Liver (tissue), 3 donors: ENCODE measurements at regions not wholly inside any gene's neighbourhood (a gene's known extent, or its start where the extent isn't known, plus 50 kb on each side); places are given as distances from the start of the nearest gene placed in this dataset.

ENCODE experiments used
- EGR1 ChIP-seq, 2 donors: IDR thresholded peaks; 2 replicates each; pipeline ENCODE4 v1.6.1; 2016 to 2018; ENCODE audit warnings: antibody characterized with exemption in 2 of 2, low read depth in 2 of 2
- FOXA1 ChIP-seq: IDR thresholded peaks from 2 replicates; pipeline ENCODE4 v1.6.1; 2016; ENCODE audit warnings: antibody characterized with exemption
- GABPA ChIP-seq, 2 donors: IDR thresholded peaks in 1 of 2; conservative IDR thresholded peaks in 1 of 2; 2 replicates each; pipeline ENCODE4 v1.6.1; 2016; ENCODE audit warnings: antibody characterized with exemption in 2 of 2, mild to moderate bottlenecking in 1 of 2, moderate library complexity in 1 of 2
- HNF4G ChIP-seq: IDR thresholded peaks from 2 replicates; pipeline ENCODE4 v1.6.1; 2016; ENCODE audit warnings: antibody characterized with exemption
- JUND ChIP-seq, 2 donors: IDR thresholded peaks; 2 replicates each; pipeline ENCODE4 v1.6.1; 2016; ENCODE audit warnings: antibody characterized with exemption in 2 of 2
- RAD21 ChIP-seq, 2 donors: IDR thresholded peaks; 2 replicates each; pipeline ENCODE4 v1.6.1; 2016; ENCODE audit warnings: antibody characterized with exemption in 2 of 2, mild to moderate bottlenecking in 2 of 2
- RXRA ChIP-seq, 2 donors: IDR thresholded peaks; 2 replicates each; pipeline ENCODE4 v1.6.1; 2017 to 2018; ENCODE audit warnings: antibody characterized with exemption in 2 of 2, mild to moderate bottlenecking in 1 of 2
- TAF1 ChIP-seq: conservative IDR thresholded peaks from 2 replicates; pipeline ENCODE4 v1.6.1; 2016; ENCODE audit warnings: antibody characterized with exemption, mild to moderate bottlenecking
- YY1 ChIP-seq: IDR thresholded peaks from 2 replicates; pipeline ENCODE4 v1.6.1; 2016; ENCODE audit warnings: antibody characterized with exemption, mild to moderate bottlenecking
- TF ChIP-seq, protein P1 (sequence below): fragments of 150-350 bp; IDR thresholded peaks from 2 replicates; pipeline ENCODE4 v1.5.1; 2017; ENCODE audit warnings: improper control_type of control experiment, low read depth, low read length; ENCODE audit not compliant: missing input control
- TF ChIP-seq, protein P2 (sequence below): IDR thresholded peaks from 2 replicates; pipeline ENCODE4 v1.6.1; 2016; ENCODE audit warnings: antibody characterized with exemption
- TF ChIP-seq, protein P3 (sequence below): IDR thresholded peaks from 2 replicates; pipeline ENCODE4 v1.6.1; 2016; ENCODE audit warnings: antibody characterized with exemption
- TF ChIP-seq, protein P4 (sequence below): IDR thresholded peaks from 2 replicates; pipeline ENCODE4 v1.6.1; 2016; ENCODE audit warnings: antibody characterized with exemption, mild to moderate bottlenecking
- donor health status: healthy.
- donor health status: healthy.

DNA sequence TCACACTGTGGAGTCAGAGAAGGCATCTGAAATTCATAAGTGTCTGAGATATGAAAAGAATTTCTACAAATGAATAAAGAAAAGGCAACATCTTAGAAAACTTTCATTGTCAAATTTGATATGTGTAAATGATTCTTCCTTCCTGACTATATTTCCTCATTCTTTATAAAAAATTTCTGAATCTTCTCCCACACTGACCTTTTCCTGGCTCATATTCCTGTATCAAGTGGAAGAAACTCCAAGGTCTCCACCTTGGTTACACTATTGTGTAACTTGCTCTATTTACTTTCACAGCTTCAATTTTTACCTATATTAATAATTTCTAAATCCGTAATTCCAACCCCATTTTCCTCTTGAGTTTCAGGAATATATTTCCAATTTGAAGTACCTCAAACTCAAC is 93.5 kb upstream of the FBXL7 start:
- no peak for TF ChIP-seq RXRA (IDR thresholded peaks at IDR 0.05)
- TF ChIP-seq, protein P1, sequence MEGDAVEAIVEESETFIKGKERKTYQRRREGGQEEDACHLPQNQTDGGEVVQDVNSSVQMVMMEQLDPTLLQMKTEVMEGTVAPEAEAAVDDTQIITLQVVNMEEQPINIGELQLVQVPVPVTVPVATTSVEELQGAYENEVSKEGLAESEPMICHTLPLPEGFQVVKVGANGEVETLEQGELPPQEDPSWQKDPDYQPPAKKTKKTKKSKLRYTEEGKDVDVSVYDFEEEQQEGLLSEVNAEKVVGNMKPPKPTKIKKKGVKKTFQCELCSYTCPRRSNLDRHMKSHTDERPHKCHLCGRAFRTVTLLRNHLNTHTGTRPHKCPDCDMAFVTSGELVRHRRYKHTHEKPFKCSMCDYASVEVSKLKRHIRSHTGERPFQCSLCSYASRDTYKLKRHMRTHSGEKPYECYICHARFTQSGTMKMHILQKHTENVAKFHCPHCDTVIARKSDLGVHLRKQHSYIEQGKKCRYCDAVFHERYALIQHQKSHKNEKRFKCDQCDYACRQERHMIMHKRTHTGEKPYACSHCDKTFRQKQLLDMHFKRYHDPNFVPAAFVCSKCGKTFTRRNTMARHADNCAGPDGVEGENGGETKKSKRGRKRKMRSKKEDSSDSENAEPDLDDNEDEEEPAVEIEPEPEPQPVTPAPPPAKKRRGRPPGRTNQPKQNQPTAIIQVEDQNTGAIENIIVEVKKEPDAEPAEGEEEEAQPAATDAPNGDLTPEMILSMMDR = no peak
- TF ChIP-seq TAF1 = no peak
- TF ChIP-seq RAD21 (IDR thresholded peaks at IDR 0.05) = no peak
- TF ChIP-seq, protein P2, sequence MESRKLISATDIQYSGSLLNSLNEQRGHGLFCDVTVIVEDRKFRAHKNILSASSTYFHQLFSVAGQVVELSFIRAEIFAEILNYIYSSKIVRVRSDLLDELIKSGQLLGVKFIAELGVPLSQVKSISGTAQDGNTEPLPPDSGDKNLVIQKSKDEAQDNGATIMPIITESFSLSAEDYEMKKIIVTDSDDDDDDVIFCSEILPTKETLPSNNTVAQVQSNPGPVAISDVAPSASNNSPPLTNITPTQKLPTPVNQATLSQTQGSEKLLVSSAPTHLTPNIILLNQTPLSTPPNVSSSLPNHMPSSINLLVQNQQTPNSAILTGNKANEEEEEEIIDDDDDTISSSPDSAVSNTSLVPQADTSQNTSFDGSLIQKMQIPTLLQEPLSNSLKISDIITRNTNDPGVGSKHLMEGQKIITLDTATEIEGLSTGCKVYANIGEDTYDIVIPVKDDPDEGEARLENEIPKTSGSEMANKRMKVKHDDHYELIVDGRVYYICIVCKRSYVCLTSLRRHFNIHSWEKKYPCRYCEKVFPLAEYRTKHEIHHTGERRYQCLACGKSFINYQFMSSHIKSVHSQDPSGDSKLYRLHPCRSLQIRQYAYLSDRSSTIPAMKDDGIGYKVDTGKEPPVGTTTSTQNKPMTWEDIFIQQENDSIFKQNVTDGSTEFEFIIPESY = no peak
- no peak for TF ChIP-seq HNF4G
- no peak for TF ChIP-seq GABPA (IDR thresholded peaks at IDR 0.05 in 1 of 2, conservative IDR thresholded peaks at IDR 0.05 in 1 of 2)
- TF ChIP-seq JUND (IDR thresholded peaks at IDR 0.05) = no peak
- TF ChIP-seq, protein P3, sequence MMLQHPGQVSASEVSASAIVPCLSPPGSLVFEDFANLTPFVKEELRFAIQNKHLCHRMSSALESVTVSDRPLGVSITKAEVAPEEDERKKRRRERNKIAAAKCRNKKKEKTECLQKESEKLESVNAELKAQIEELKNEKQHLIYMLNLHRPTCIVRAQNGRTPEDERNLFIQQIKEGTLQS = no peak
- TF ChIP-seq EGR1 (IDR thresholded peaks at IDR 0.05; ENCODE audit: low read depth in 2 of 2) = no peak
- no peak for TF ChIP-seq FOXA1
- TF ChIP-seq, protein P4, sequence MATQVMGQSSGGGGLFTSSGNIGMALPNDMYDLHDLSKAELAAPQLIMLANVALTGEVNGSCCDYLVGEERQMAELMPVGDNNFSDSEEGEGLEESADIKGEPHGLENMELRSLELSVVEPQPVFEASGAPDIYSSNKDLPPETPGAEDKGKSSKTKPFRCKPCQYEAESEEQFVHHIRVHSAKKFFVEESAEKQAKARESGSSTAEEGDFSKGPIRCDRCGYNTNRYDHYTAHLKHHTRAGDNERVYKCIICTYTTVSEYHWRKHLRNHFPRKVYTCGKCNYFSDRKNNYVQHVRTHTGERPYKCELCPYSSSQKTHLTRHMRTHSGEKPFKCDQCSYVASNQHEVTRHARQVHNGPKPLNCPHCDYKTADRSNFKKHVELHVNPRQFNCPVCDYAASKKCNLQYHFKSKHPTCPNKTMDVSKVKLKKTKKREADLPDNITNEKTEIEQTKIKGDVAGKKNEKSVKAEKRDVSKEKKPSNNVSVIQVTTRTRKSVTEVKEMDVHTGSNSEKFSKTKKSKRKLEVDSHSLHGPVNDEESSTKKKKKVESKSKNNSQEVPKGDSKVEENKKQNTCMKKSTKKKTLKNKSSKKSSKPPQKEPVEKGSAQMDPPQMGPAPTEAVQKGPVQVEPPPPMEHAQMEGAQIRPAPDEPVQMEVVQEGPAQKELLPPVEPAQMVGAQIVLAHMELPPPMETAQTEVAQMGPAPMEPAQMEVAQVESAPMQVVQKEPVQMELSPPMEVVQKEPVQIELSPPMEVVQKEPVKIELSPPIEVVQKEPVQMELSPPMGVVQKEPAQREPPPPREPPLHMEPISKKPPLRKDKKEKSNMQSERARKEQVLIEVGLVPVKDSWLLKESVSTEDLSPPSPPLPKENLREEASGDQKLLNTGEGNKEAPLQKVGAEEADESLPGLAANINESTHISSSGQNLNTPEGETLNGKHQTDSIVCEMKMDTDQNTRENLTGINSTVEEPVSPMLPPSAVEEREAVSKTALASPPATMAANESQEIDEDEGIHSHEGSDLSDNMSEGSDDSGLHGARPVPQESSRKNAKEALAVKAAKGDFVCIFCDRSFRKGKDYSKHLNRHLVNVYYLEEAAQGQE = no peak
- no peak for TF ChIP-seq YY1
